ENCODE measurements at regions not wholly inside any gene's neighbourhood (a gene's known extent, or its start where the extent isn't known, plus 50 kb on each side); places are given as distances from the start of the nearest gene placed in this dataset.

DNA sequence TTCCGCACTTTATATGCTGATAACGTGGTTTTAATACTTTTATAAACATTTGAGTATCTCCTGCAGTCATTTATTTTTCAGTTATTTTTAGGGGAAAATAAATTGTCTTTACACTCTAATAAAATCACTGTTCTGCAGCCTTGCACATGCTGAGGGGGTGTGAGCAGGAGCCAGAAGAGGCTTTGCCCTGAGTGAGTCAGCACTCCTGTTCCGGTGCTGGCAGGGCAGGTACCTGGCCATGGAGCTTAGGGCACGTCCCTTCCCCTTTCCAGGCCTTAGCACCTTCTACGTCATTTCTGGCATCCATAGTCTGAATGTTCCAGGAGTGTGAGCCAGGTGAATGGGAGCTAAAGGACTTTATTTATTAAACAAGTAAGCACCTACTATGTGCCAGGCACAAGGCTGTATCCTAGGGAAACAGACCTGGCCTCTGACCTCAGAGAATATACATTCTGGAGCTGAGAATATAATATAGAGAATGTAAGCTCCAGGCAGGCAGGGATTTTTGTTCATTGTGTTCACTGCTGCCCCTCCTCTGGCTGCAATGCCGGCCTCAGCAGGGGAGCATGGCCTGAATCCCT lies 402.9 kb downstream of the PTPRU start:
- Histone ChIP-seq H3K9me3 (no peaks in the 10 kb centered on the region), H3K27ac (no peak overlapping the region), H3K27me3 (no peaks in the 10 kb centered on the region), H3K4me1 (no peaks in the 10 kb centered on the region), H3K4me3 (no peak overlapping the region), H3K36me3 (no peaks in the 10 kb centered on the region)
- no peak for TF ChIP-seq POLR2A (IDR thresholded peaks at IDR 0.05)
- TF ChIP-seq CTCF (IDR thresholded peaks at IDR 0.05 in 4 of 5, conservative IDR thresholded peaks at IDR 0.05 in 1 of 5): no peak
- intact Hi-C loops (cut with DNase I; ENCODE audit: low total_unique reads) (no loop called here), in situ Hi-C loops (cut with MboI; ENCODE audit: low sequenced_read_pairs in 4 of 4) (no loop called here)
- no peak for ATAC-seq
- no peak for DNase-seq

DNA sequence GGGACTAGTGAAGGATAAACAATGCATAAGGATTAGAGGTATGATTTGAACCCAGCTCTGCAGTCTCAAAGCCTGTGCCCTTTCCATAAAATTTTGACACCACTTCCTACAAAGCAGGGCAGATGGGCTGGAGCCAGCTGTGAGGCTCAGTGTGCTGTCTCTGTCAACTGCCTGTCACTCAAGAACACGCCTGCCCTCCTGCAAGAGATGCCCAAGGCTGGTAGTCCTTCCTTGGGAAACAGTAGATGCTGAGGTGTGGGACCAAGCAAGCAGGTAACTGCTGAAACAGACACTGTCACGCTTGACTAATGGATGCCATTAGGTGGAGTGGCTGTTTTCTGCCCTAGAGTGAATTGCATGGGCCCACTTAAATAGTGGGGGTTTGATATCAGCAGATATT lies 402.0 kb downstream of the PTPRU start:
- ATAC-seq (no peak), DNase-seq (no peak)
- intact Hi-C loops (cut with DNase I; ENCODE audit: low total_unique reads) (no loop called here), in situ Hi-C loops (cut with MboI; ENCODE audit: low sequenced_read_pairs in 4 of 4) (no loop called here)
- no peak overlapping the region for H3K4me3 ChIP-seq
- H3K27me3 ChIP-seq: no peaks in the 10 kb centered on the region
- TF ChIP-seq CTCF (IDR thresholded peaks at IDR 0.05 in 4 of 5, conservative IDR thresholded peaks at IDR 0.05 in 1 of 5): no peak
- TF ChIP-seq POLR2A (IDR thresholded peaks at IDR 0.05): no peak
- H3K27ac ChIP-seq: no peak overlapping the region
- H3K36me3 ChIP-seq: no peaks in the 10 kb centered on the region
- no peaks in the 10 kb centered on the region for H3K4me1 ChIP-seq
- no peaks in the 10 kb centered on the region for H3K9me3 ChIP-seq

- TF ChIP-seq POLR2A (IDR thresholded peaks at IDR 0.05) (no peak), CTCF (IDR thresholded peaks at IDR 0.05 in 4 of 5, conservative IDR thresholded peaks at IDR 0.05 in 1 of 5) (no peak)
- Histone ChIP-seq H3K27me3 (no peaks in the 10 kb centered on the region), H3K36me3 (no peaks in the 10 kb centered on the region), H3K27ac (no peak overlapping the region), H3K4me1 (no peaks in the 10 kb centered on the region), H3K9me3 (no peaks in the 10 kb centered on the region), H3K4me3 (no peak overlapping the region)
- DNase-seq (no peak), ATAC-seq (no peak)
- intact Hi-C loops (cut with DNase I; ENCODE audit: low total_unique reads) (no loop called here), in situ Hi-C loops (cut with MboI; ENCODE audit: low sequenced_read_pairs in 4 of 4) (no loop called here)
These were observed 400.6 kb downstream of the PTPRU start for GRCh38 chr1:29636936-29637335.

DNA sequence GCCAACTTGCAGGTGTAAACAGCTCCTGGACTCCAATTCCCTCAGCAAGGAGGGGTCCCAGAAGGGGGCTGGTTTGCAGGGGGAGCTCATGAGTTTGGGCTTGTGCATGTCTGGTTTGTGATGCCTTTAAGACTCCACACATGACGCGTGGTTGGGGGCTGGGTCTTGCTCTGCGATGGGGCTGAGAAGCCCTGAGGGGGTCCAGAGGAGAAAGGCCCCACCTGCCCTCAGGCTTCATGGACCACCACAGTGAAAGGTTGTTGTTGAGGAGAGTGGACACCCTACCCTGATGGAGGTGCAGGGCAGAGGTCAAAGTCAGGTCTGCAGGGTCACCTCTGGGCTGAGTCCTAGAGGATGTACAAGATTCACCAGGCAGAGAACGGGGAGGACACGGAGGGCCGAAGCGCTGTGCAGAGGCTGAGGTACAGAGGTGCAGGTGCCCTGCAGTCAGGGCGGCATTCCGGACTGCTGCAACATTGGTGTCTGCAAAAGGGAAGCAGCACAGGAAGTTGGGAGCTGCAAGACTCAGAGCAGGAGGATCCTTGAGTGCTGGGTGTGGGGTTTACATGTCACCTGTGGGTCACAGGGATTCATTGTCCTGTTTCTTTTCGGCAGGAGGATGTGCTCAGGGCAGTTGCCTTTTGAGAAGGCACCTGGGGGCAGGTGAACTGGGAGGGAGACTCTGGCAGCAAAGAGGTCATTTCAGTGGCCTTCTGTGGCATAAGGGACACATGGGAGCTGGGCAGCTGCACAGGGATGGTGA lies 399.4 kb downstream of the PTPRU start:
- no peaks in the 10 kb centered on the region for H3K36me3 ChIP-seq
- ATAC-seq: no peak
- no peaks in the 10 kb centered on the region for H3K9me3 ChIP-seq
- H3K27me3 ChIP-seq: no peaks in the 10 kb centered on the region
- no peak overlapping the region for H3K4me3 ChIP-seq
- no peak overlapping the region for H3K27ac ChIP-seq
- H3K4me1 ChIP-seq: no peaks in the 10 kb centered on the region
- intact Hi-C loops (cut with DNase I; ENCODE audit: low total_unique reads) (no loop called here), in situ Hi-C loops (cut with MboI; ENCODE audit: low sequenced_read_pairs in 4 of 4) (no loop called here)
- DNase-seq: no peak
- TF ChIP-seq POLR2A (IDR thresholded peaks at IDR 0.05): no peak
- no peak for TF ChIP-seq CTCF (IDR thresholded peaks at IDR 0.05 in 4 of 5, conservative IDR thresholded peaks at IDR 0.05 in 1 of 5)

Data from gastrocnemius medialis (tissue), 4 donors.